Ishikawa (cell line): ENCODE measurements at regions not wholly inside any gene's neighbourhood (a gene's known extent, or its start where the extent isn't known, plus 50 kb on each side); places are given as distances from the start of the nearest gene placed in this dataset.

Experiments used
- CEBPB ChIP-seq: IDR thresholded peaks from 2 replicates; pipeline ENCODE4 v1.6.1; 2012
- CREB1 ChIP-seq: IDR thresholded peaks from 2 replicates; pipeline ENCODE4 v1.6.1; 2012; ENCODE audit warnings: low read depth
- EGR1 ChIP-seq: IDR thresholded peaks from 2 replicates; pipeline ENCODE4 v1.6.1; 2012
- EP300 ChIP-seq: IDR thresholded peaks from 2 replicates; pipeline ENCODE4 v1.6.1; 2012; ENCODE audit warnings: borderline replicate concordance
- FOXM1 ChIP-seq: IDR thresholded peaks from 2 replicates; pipeline ENCODE4 v1.6.1; 2012; ENCODE audit warnings: low read depth, borderline replicate concordance
- NFIC ChIP-seq: IDR thresholded peaks from 2 replicates; pipeline ENCODE4 v1.6.1; 2012
- RAD21 ChIP-seq: IDR thresholded peaks from 2 replicates; pipeline ENCODE4 v1.6.1; 2012; ENCODE audit warnings: low read depth
- TAF1 ChIP-seq: IDR thresholded peaks from 2 replicates; pipeline ENCODE4 v1.6.1; 2012; ENCODE audit warnings: low read depth, mild to moderate bottlenecking
- YY1 ChIP-seq: IDR thresholded peaks from 2 replicates; pipeline ENCODE4 v1.6.1; 2012; ENCODE audit warnings: low read depth
- ZBTB7A ChIP-seq: IDR thresholded peaks from 2 replicates; pipeline ENCODE4 v1.6.1; 2012; ENCODE audit warnings: low read depth
- TF ChIP-seq, protein P1 (sequence below): IDR thresholded peaks from 2 replicates; pipeline ENCODE4 v1.6.1; 2012
- TF ChIP-seq, protein P2 (sequence below): IDR thresholded peaks from 2 replicates; pipeline ENCODE4 v1.6.1; 2012; ENCODE audit warnings: low read depth, mild to moderate bottlenecking
- TF ChIP-seq, protein P3 (sequence below): IDR thresholded peaks from 2 replicates; pipeline ENCODE4 v1.6.1; 2012

DNA sequence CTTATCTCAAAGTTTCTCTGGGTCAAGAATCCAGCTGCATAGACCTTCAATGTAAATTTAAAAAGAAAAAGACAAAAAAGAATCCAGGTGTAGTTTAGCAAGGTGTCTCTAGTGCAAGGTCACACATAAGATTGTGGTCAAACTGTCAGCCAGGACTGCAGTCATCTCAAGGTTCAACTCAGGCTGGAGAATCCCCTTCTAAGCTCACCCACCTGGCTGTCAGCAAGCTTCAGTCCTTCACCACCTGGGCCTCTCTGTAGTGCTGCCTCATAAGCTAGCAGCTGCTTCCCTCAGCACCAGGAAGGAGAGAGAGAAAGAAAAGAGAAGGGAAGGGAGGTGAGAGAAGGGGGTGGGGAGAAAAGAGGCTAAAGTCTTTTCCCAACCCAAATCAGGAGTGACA, 146.7 kb downstream of the ACTL7B start:
- TF ChIP-seq YY1, result no peak
- TF ChIP-seq RAD21, result no peak
- no peak for TF ChIP-seq EP300
- TF ChIP-seq FOXM1, result no peak
- no peak for TF ChIP-seq CREB1
- no peak for TF ChIP-seq ZBTB7A
- TF ChIP-seq, protein P1, sequence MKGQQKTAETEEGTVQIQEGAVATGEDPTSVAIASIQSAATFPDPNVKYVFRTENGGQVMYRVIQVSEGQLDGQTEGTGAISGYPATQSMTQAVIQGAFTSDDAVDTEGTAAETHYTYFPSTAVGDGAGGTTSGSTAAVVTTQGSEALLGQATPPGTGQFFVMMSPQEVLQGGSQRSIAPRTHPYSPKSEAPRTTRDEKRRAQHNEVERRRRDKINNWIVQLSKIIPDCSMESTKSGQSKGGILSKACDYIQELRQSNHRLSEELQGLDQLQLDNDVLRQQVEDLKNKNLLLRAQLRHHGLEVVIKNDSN, result no peak
- TF ChIP-seq, protein P2, sequence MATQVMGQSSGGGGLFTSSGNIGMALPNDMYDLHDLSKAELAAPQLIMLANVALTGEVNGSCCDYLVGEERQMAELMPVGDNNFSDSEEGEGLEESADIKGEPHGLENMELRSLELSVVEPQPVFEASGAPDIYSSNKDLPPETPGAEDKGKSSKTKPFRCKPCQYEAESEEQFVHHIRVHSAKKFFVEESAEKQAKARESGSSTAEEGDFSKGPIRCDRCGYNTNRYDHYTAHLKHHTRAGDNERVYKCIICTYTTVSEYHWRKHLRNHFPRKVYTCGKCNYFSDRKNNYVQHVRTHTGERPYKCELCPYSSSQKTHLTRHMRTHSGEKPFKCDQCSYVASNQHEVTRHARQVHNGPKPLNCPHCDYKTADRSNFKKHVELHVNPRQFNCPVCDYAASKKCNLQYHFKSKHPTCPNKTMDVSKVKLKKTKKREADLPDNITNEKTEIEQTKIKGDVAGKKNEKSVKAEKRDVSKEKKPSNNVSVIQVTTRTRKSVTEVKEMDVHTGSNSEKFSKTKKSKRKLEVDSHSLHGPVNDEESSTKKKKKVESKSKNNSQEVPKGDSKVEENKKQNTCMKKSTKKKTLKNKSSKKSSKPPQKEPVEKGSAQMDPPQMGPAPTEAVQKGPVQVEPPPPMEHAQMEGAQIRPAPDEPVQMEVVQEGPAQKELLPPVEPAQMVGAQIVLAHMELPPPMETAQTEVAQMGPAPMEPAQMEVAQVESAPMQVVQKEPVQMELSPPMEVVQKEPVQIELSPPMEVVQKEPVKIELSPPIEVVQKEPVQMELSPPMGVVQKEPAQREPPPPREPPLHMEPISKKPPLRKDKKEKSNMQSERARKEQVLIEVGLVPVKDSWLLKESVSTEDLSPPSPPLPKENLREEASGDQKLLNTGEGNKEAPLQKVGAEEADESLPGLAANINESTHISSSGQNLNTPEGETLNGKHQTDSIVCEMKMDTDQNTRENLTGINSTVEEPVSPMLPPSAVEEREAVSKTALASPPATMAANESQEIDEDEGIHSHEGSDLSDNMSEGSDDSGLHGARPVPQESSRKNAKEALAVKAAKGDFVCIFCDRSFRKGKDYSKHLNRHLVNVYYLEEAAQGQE, result no peak
- TF ChIP-seq, protein P3, sequence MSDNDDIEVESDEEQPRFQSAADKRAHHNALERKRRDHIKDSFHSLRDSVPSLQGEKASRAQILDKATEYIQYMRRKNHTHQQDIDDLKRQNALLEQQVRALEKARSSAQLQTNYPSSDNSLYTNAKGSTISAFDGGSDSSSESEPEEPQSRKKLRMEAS, result no peak
- TF ChIP-seq NFIC, result no peak
- no peak for TF ChIP-seq TAF1
- TF ChIP-seq CEBPB, result no peak
- no peak for TF ChIP-seq EGR1
